SU-DHL-6 (cell line): ENCODE measurements at regions not wholly inside any gene's neighbourhood (a gene's known extent, or its start where the extent isn't known, plus 50 kb on each side); places are given as distances from the start of the nearest gene placed in this dataset.

Source experiments
- H2AFZ ChIP-seq: fragments of 200-600 bp; sonication (generic); 2 replicates; pipeline ENCODE4 v1.6.1; 2014; ENCODE audit warnings: low read depth, mild to moderate bottlenecking, moderate library complexity, mixed read lengths, antibody characterized with exemption, low read length; ENCODE audit not compliant: severe bottlenecking
- H3F3A ChIP-seq: fragments of 200-600 bp; shearing (Covaris generic); 2 replicates; pipeline ENCODE4 v1.6.0; 2016; ENCODE audit warnings: antibody characterized with exemption, mild to moderate bottlenecking; ENCODE audit not compliant: insufficient read depth
- H3K27ac ChIP-seq: fragments of 200-600 bp; sonication (generic); 2 replicates; pipeline ENCODE4 v1.5.1; 2016; ENCODE audit warnings: low read depth, mild to moderate bottlenecking, low read length, moderate library complexity, mixed read lengths
- H3K27me3 ChIP-seq: fragments of 200-600 bp; sonication (generic), shearing (Covaris generic); 2 replicates; pipeline ENCODE4 v1.6.0; 2014; ENCODE audit warnings: mild to moderate bottlenecking, low read length
- H3K36me3 ChIP-seq: fragments of 200-600 bp; sonication (generic); 2 replicates; pipeline ENCODE4 v1.6.1; 2014; ENCODE audit warnings: mild to moderate bottlenecking, low read length, mixed read lengths
- H3K4me2 ChIP-seq: fragments of 300-600, 200-600 bp; shearing (Covaris generic), sonication (generic); 2 replicates; pipeline ENCODE4 v1.6.0; 2014; ENCODE audit warnings: low read length, low read depth, mild to moderate bottlenecking; ENCODE audit not compliant: poor library complexity, severe bottlenecking
- H3K4me3 ChIP-seq: fragments of 200-600 bp; sonication (generic); 2 replicates; pipeline ENCODE4 v1.5.1; 2014; ENCODE audit warnings: antibody characterized with exemption, low read length, mild to moderate bottlenecking, mixed read lengths; ENCODE audit not compliant: insufficient read depth, poor library complexity, severe bottlenecking
- H3K79me2 ChIP-seq: fragments of 200-600 bp; sonication (generic); 2 replicates; pipeline ENCODE4 v1.6.1; 2014; ENCODE audit warnings: mild to moderate bottlenecking, low read length, moderate library complexity; ENCODE audit not compliant: insufficient read depth
- H3K9ac ChIP-seq: fragments of 200-600 bp; sonication (generic); 2 replicates; pipeline ENCODE4 v1.7.0; 2014; ENCODE audit warnings: mild to moderate bottlenecking, low read length
- H3K9me2 ChIP-seq: fragments of 200-600 bp; sonication (generic); replicated peaks from 2 replicates; pipeline ENCODE4 v1.6.1; 2014; ENCODE audit warnings: low read length; ENCODE audit not compliant: insufficient read depth
- H3K9me3 ChIP-seq: fragments of 200-600 bp; sonication (generic); 2 replicates; pipeline ENCODE4 v1.6.1; 2014; ENCODE audit warnings: low read length, mixed read lengths; ENCODE audit not compliant: insufficient read depth
- H4K20me1 ChIP-seq: fragments of 200-600 bp; sonication (generic); 2 replicates; pipeline ENCODE4 v1.6.1; 2014; ENCODE audit warnings: low read depth, mild to moderate bottlenecking, antibody characterized with exemption, low read length, moderate library complexity, mixed read lengths
- CTCF ChIP-seq: fragments of 200-600 bp; sonication (generic); IDR thresholded peaks from one replicate; pipeline ENCODE4 v1.5.1; 2017; ENCODE audit warnings: antibody characterized with exemption, mild to moderate bottlenecking, low read length, moderate library complexity; ENCODE audit not compliant: insufficient read depth, poor library complexity, severe bottlenecking
- EZH2phosphoT487 ChIP-seq: fragments of 200-600 bp; sonication (generic), shearing (Covaris generic); conservative IDR thresholded peaks from 2 replicates; pipeline ENCODE4 v1.6.1; 2018; ENCODE audit warnings: mild to moderate bottlenecking, antibody characterized with exemption, low read length, moderate library complexity, mixed read lengths

DNA sequence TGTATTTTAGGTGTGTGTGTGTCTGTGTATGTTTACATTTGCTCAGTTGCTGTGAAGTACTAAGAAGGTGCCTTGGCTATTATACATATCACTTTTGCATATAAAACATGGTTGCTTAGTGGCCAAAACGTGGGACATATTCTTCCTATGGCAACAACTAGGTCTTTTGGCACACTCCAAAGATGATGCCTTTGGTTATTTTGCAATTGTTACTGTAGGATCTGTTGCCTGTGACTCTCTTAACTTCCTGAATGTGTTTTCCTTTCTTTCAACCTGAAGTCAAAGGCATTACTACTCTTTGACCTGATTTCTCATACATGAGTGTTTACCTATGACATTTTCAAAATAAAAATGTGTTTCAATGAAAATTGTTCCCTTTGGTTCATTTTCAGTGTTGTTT is 160.5 kb downstream of the UBE2E3 start:
- H3K9ac ChIP-seq = no peak overlapping the region
- H3F3A ChIP-seq = no peaks in the 10 kb centered on the region
- H3K4me3 ChIP-seq = no peak overlapping the region
- no peaks in the 10 kb centered on the region for H3K36me3 ChIP-seq
- no peak overlapping the region for H3K4me2 ChIP-seq
- H3K9me2 ChIP-seq = no peaks in the 10 kb centered on the region
- H3K27ac ChIP-seq = no peak overlapping the region
- no peaks in the 10 kb centered on the region for H3K9me3 ChIP-seq
- H3K79me2 ChIP-seq = no peaks in the 10 kb centered on the region
- TF ChIP-seq CTCF (no peak), EZH2phosphoT487 (no peak)
- no peak overlapping the region for H2AFZ ChIP-seq
- H3K27me3 ChIP-seq = no peaks in the 10 kb centered on the region
- no peaks in the 10 kb centered on the region for H4K20me1 ChIP-seq

DNA sequence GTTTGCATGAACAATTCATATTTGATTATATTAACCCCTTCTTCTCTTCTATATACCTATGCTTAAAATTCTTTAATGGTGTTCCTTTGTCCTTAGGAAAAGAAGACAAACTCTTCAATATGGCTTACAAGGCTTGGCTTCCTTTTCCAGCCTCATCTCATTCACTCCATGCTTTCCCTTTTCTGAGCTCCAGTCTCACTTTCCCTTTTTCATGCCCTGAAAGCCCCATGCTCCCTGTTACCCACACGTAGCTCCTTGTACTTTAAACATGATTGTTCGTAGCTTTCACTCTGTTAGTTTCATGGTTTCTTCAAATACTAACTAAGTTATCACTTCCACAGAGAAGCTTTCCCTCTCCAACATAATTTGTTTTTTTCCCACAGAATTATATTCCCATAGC is 161.3 kb downstream of the UBE2E3 start:
- Histone ChIP-seq H3K27ac (no peak overlapping the region), H3K27me3 (no peaks in the 10 kb centered on the region), H3K9me2 (no peaks in the 10 kb centered on the region), H4K20me1 (no peaks in the 10 kb centered on the region), H3K4me2 (no peak overlapping the region), H2AFZ (no peak overlapping the region), H3K9me3 (no peaks in the 10 kb centered on the region), H3K4me3 (no peak overlapping the region), H3K79me2 (no peaks in the 10 kb centered on the region), H3K36me3 (no peaks in the 10 kb centered on the region), H3K9ac (no peak overlapping the region), H3F3A (no peaks in the 10 kb centered on the region)
- TF ChIP-seq EZH2phosphoT487 = no peak
- no peak for TF ChIP-seq CTCF

GRCh38 chr2:181142514-181142913 is 162.1 kb downstream of the UBE2E3 start:
- no peak overlapping the region for H3K27ac ChIP-seq
- H3K9me2 ChIP-seq = no peaks in the 10 kb centered on the region
- no peak overlapping the region for H2AFZ ChIP-seq
- no peak overlapping the region for H3K9ac ChIP-seq
- H3K4me3 ChIP-seq = no peak overlapping the region
- no peaks in the 10 kb centered on the region for H3F3A ChIP-seq
- no peaks in the 10 kb centered on the region for H3K27me3 ChIP-seq
- no peaks in the 10 kb centered on the region for H3K79me2 ChIP-seq
- no peak for TF ChIP-seq CTCF
- TF ChIP-seq EZH2phosphoT487 = no peak
- H3K9me3 ChIP-seq = no peaks in the 10 kb centered on the region
- H4K20me1 ChIP-seq = no peaks in the 10 kb centered on the region
- no peaks in the 10 kb centered on the region for H3K36me3 ChIP-seq
- H3K4me2 ChIP-seq = no peak overlapping the region

- Histone ChIP-seq H3K27me3 (no peaks in the 10 kb centered on the region), H3K36me3 (no peaks in the 10 kb centered on the region), H3K9ac (no peak overlapping the region), H3F3A (no peaks in the 10 kb centered on the region), H2AFZ (no peak overlapping the region), H4K20me1 (no peaks in the 10 kb centered on the region), H3K9me2 (no peaks in the 10 kb centered on the region), H3K9me3 (no peaks in the 10 kb centered on the region), H3K4me3 (no peak overlapping the region), H3K27ac (no peak overlapping the region), H3K79me2 (no peaks in the 10 kb centered on the region), H3K4me2 (no peak overlapping the region)
- TF ChIP-seq CTCF = no peak
- no peak for TF ChIP-seq EZH2phosphoT487
Observed at GRCh38 chr2:181143790-181144300, 163.4 kb downstream of the UBE2E3 start.
